ENCODE measurements at regions not wholly inside any gene's neighbourhood (a gene's known extent, or its start where the extent isn't known, plus 50 kb on each side); places are given as distances from the start of the nearest gene placed in this dataset.

GRCh38 chr11:123316003-123316402 lies 114.1 kb upstream of the GRAMD1B start:
- POLR2A ChIA-PET = no interaction called here
- Histone ChIP-seq H3K27ac (ENCODE audit: extremely low read length, insufficient read depth, low read length) (no peak overlapping the region), H3K27me3 (ENCODE audit: control insufficient read depth in 1 of 2, insufficient read depth in 2 of 2, low read length in 2 of 2) (peaks cover 0 to 29% of the 10 kb centered on the region in 2 experiments; a peak in 3 of 5 replicates), H3K79me2 (ENCODE audit: insufficient read depth, low read length) (no peaks in the 10 kb centered on the region), H3K4me3 (replicated peaks in 1 of 3; ENCODE audit: insufficient read depth in 1 of 3, low read depth in 2 of 3, low read length in 3 of 3) (no peak overlapping the region), H3K4me2 (ENCODE audit: low read depth, low read length) (no peak overlapping the region), H3K36me3 (replicated peaks in 1 of 2; ENCODE audit: control insufficient read depth in 1 of 2, insufficient read depth in 2 of 2, low read length in 2 of 2) (no peaks in the 10 kb centered on the region), H3K9me3 (ENCODE audit: low read length) (no peaks in the 10 kb centered on the region), H4K20me1 (ENCODE audit: insufficient read depth, low read length) (no peaks in the 10 kb centered on the region), H2AFZ (ENCODE audit: low read length) (no peak overlapping the region), H3K9ac (ENCODE audit: insufficient read depth, low read depth, low read length) (no peak overlapping the region), H3K4me1 (ENCODE audit: insufficient read depth, low read length) (no peaks in the 10 kb centered on the region)
- in situ Hi-C loops (cut with HindIII; ENCODE audit: extremely low pct_ligation_motif_present, low pct_unique_long_range_greater_than_20kb) (no loop called here), intact Hi-C loops (cut with micrococcal nuclease; ENCODE audit: unreplicated experiment) (no loop called here)
- TF ChIP-seq, protein P1, sequence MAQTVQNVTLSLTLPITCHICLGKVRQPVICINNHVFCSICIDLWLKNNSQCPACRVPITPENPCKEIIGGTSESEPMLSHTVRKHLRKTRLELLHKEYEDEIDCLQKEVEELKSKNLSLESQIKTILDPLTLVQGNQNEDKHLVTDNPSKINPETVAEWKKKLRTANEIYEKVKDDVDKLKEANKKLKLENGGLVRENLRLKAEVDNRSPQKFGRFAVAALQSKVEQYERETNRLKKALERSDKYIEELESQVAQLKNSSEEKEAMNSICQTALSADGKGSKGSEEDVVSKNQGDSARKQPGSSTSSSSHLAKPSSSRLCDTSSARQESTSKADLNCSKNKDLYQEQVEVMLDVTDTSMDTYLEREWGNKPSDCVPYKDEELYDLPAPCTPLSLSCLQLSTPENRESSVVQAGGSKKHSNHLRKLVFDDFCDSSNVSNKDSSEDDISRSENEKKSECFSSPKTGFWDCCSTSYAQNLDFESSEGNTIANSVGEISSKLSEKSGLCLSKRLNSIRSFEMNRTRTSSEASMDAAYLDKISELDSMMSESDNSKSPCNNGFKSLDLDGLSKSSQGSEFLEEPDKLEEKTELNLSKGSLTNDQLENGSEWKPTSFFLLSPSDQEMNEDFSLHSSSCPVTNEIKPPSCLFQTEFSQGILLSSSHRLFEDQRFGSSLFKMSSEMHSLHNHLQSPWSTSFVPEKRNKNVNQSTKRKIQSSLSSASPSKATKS (CRISPR knock-in tag; IDR thresholded peaks at IDR 0.05) = no peak
- TF ChIP-seq ZBTB1 (CRISPR knock-in tag; IDR thresholded peaks at IDR 0.05; ENCODE audit: borderline replicate concordance) (no peak), E2F1 (CRISPR knock-in tag; IDR thresholded peaks at IDR 0.05) (no peak), ZNF670 (CRISPR knock-in tag; IDR thresholded peaks at IDR 0.05; ENCODE audit: borderline replicate concordance) (no peak), TBP (CRISPR knock-in tag; IDR thresholded peaks at IDR 0.05) (no peak)
- no TSS peak for BruUV-seq (replicated peaks)
- 22% methylated on average over 6 of the region's 6 CpGs for WGBS (ENCODE audit: low lambda C conversion rate)
- ATAC-seq (no peak), FAIRE-seq (no peak), DNase-seq (ENCODE audit: low spot score) (no peak)
- CTCF ChIA-PET (ENCODE audit: low intra/inter-chr PET ratio, low total read pairs) = no interaction called here

- Histone ChIP-seq H4K20me1 (ENCODE audit: insufficient read depth, low read length) (no peaks in the 10 kb centered on the region), H3K9me3 (ENCODE audit: low read length) (no peaks in the 10 kb centered on the region), H3K79me2 (ENCODE audit: insufficient read depth, low read length) (no peaks in the 10 kb centered on the region), H3K36me3 (replicated peaks in 1 of 2; ENCODE audit: control insufficient read depth in 1 of 2, insufficient read depth in 2 of 2, low read length in 2 of 2) (no peaks in the 10 kb centered on the region), H2AFZ (ENCODE audit: low read length) (no peak overlapping the region), H3K4me3 (replicated peaks in 1 of 3; ENCODE audit: insufficient read depth in 1 of 3, low read depth in 2 of 3, low read length in 3 of 3) (no peak overlapping the region), H3K27ac (ENCODE audit: extremely low read length, insufficient read depth, low read length) (no peak overlapping the region), H3K4me1 (ENCODE audit: insufficient read depth, low read length) (no peaks in the 10 kb centered on the region), H3K4me2 (ENCODE audit: low read depth, low read length) (no peak overlapping the region), H3K27me3 (ENCODE audit: control insufficient read depth in 1 of 2, insufficient read depth in 2 of 2, low read length in 2 of 2) (peaks cover 0 to 29% of the 10 kb centered on the region in 2 experiments; a peak in 3 of 5 replicates), H3K9ac (ENCODE audit: insufficient read depth, low read depth, low read length) (no peak overlapping the region)
- in situ Hi-C loops (cut with HindIII; ENCODE audit: extremely low pct_ligation_motif_present, low pct_unique_long_range_greater_than_20kb) (no loop called here), intact Hi-C loops (cut with micrococcal nuclease; ENCODE audit: unreplicated experiment) (no loop called here)
- CTCF ChIA-PET (ENCODE audit: low intra/inter-chr PET ratio, low total read pairs) = no interaction called here
- POLR2A ChIA-PET = no interaction called here
- no peak for FAIRE-seq
- no peak for DNase-seq (ENCODE audit: low spot score)
- no TSS peak for BruUV-seq (replicated peaks)
- ATAC-seq = no peak
- 20% methylated on average over 11 of the region's 11 CpGs for WGBS (ENCODE audit: low lambda C conversion rate)
- no peak for TF ChIP-seq HMG20A (CRISPR knock-in tag; IDR thresholded peaks at IDR 0.05; ENCODE audit: borderline replicate concordance)
- no peak for TF ChIP-seq THAP7 (CRISPR knock-in tag; IDR thresholded peaks at IDR 0.05)
- TF ChIP-seq ZBTB2 (CRISPR knock-in tag; IDR thresholded peaks at IDR 0.05; ENCODE audit: low read depth) = no peak
- TF ChIP-seq, protein P2, sequence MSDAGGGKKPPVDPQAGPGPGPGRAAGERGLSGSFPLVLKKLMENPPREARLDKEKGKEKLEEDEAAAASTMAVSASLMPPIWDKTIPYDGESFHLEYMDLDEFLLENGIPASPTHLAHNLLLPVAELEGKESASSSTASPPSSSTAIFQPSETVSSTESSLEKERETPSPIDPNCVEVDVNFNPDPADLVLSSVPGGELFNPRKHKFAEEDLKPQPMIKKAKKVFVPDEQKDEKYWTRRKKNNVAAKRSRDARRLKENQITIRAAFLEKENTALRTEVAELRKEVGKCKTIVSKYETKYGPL (CRISPR knock-in tag; IDR thresholded peaks at IDR 0.05) = no peak
- no peak for TF ChIP-seq NR1H2 (CRISPR knock-in tag; IDR thresholded peaks at IDR 0.05; ENCODE audit: borderline replicate concordance, low read depth)
- TF ChIP-seq ZNF10 (CRISPR knock-in tag; IDR thresholded peaks at IDR 0.05; ENCODE audit: borderline replicate concordance, low read depth) = no peak
- TF ChIP-seq, protein P3, sequence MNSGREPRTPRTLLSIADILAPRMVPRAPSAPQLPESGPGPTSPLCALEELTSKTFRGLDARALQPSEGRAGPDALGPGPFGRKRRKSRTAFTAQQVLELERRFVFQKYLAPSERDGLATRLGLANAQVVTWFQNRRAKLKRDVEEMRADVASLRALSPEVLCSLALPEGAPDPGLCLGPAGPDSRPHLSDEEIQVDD (CRISPR knock-in tag; IDR thresholded peaks at IDR 0.05; ENCODE audit: borderline replicate concordance) = no peak
Observed at GRCh38 chr11:123314972-123315371, 115.1 kb upstream of the GRAMD1B start.

Measured in HepG2 (cell line).